ENCODE measurements at regions not wholly inside any gene's neighbourhood (a gene's known extent, or its start where the extent isn't known, plus 50 kb on each side); places are given as distances from the start of the nearest gene placed in this dataset.

- H3K79me2 ChIP-seq (ENCODE audit: insufficient read depth, low read length) = no peaks in the 10 kb centered on the region
- no peak overlapping the region for H2AFZ ChIP-seq (ENCODE audit: low read depth, low read length, poor library complexity, severe bottlenecking)
- no TSS peak for BruUV-seq (replicated peaks)
- H3K9me3 ChIP-seq (ENCODE audit: control insufficient read depth in 1 of 2, insufficient read depth in 1 of 2, low read depth in 1 of 2, low read length in 2 of 2) = no peaks in the 10 kb centered on the region; a peak in 1 of 4 replicates
- no peaks in the 10 kb centered on the region for H3K36me3 ChIP-seq (ENCODE audit: control insufficient read depth in 1 of 2, insufficient read depth in 2 of 2, low read length in 2 of 2)
- no peaks in the 10 kb centered on the region for H4K20me1 ChIP-seq (ENCODE audit: insufficient read depth)
- H3K27ac ChIP-seq (ENCODE audit: low read depth, low read length) = no peak overlapping the region
- ATAC-seq (no peak), DNase-seq (ENCODE audit: low read depth, low spot score) (no peak)
- H3K4me2 ChIP-seq (ENCODE audit: low read length) = no peak overlapping the region
- TF ChIP-seq FOSL1 (IDR thresholded peaks at IDR 0.05; ENCODE audit: low read depth) = no peak
- no peak for TF ChIP-seq SP1 (IDR thresholded peaks at IDR 0.05; ENCODE audit: low read depth)
- no peak for TF ChIP-seq CBX3 (IDR thresholded peaks at IDR 0.05; ENCODE audit: low read depth)
- TF ChIP-seq YY1 (IDR thresholded peaks at IDR 0.05; ENCODE audit: extremely low read depth, insufficient replicate concordance, low read depth, low read length) = no peak
- TF ChIP-seq POLR2A (IDR thresholded peaks at IDR 0.05; ENCODE audit: borderline replicate concordance, extremely low read depth, insufficient read depth, insufficient read length) = no peak
- H3K27me3 ChIP-seq (ENCODE audit: insufficient read depth, low read length) = no peaks in the 10 kb centered on the region
- peaks cover 0 to 2% of the 10 kb centered on the region in 2 experiments; a peak in 1 of 4 replicates for H3K4me1 ChIP-seq (ENCODE audit: control insufficient read depth in 1 of 2, insufficient read depth in 2 of 2, low read length in 2 of 2)
- ChIA-PET POLR2A (no interaction called here), CTCF (no interaction called here), RAD21 (ENCODE audit: low non-redundant PET in 1 of 2, low total read pairs in 2 of 2, uncharacterized antibody in 2 of 2, unreplicated experiment in 2 of 2) (no interaction called here)
- H3K9me2 ChIP-seq (ENCODE audit: insufficient read depth) = no peaks in the 10 kb centered on the region
- H3K9ac ChIP-seq (ENCODE audit: low read length) = no peak overlapping the region
- no peak overlapping the region for H3K4me3 ChIP-seq (replicated peaks in 1 of 2; ENCODE audit: low read depth in 1 of 2, low read length in 2 of 2)
- intact Hi-C loops (cut with micrococcal nuclease) = no loop called here
Measured at GRCh38 chr22:48182846-48183805, 1420.7 kb downstream of the TBC1D22A start.

GRCh38 chr22:48182031-48182430, 1419.6 kb downstream of the TBC1D22A start:
- intact Hi-C loops (cut with micrococcal nuclease) = no loop called here
- CTCF ChIA-PET = no interaction called here
- no peak for DNase-seq (ENCODE audit: low read depth, low spot score)
- Histone ChIP-seq H3K27me3 (ENCODE audit: insufficient read depth, low read length) (no peaks in the 10 kb centered on the region), H3K9me3 (ENCODE audit: control insufficient read depth in 1 of 2, insufficient read depth in 1 of 2, low read depth in 1 of 2, low read length in 2 of 2) (no peaks in the 10 kb centered on the region; a peak in 1 of 4 replicates), H3K36me3 (ENCODE audit: control insufficient read depth in 1 of 2, insufficient read depth in 2 of 2, low read length in 2 of 2) (no peaks in the 10 kb centered on the region), H4K20me1 (ENCODE audit: insufficient read depth) (no peaks in the 10 kb centered on the region), H3K4me1 (ENCODE audit: control insufficient read depth in 1 of 2, insufficient read depth in 2 of 2, low read length in 2 of 2) (no peaks in the 10 kb centered on the region), H3K4me3 (replicated peaks in 1 of 2; ENCODE audit: low read depth in 1 of 2, low read length in 2 of 2) (no peak overlapping the region), H3K9me2 (ENCODE audit: insufficient read depth) (no peaks in the 10 kb centered on the region), H3K79me2 (ENCODE audit: insufficient read depth, low read length) (no peaks in the 10 kb centered on the region), H3K4me2 (ENCODE audit: low read length) (no peak overlapping the region), H2AFZ (ENCODE audit: low read depth, low read length, poor library complexity, severe bottlenecking) (no peak overlapping the region), H3K9ac (ENCODE audit: low read length) (no peak overlapping the region), H3K27ac (ENCODE audit: low read depth, low read length) (no peak overlapping the region)
- RAD21 ChIA-PET (ENCODE audit: low non-redundant PET in 1 of 2, low total read pairs in 2 of 2, uncharacterized antibody in 2 of 2, unreplicated experiment in 2 of 2) = no interaction called here
- no peak for ATAC-seq
- POLR2A ChIA-PET = no interaction called here
- no TSS peak for BruUV-seq (replicated peaks)
- TF ChIP-seq JUND (IDR thresholded peaks at IDR 0.05) = no peak
- no peak for TF ChIP-seq REST (IDR thresholded peaks at IDR 0.05; ENCODE audit: low read depth)
- TF ChIP-seq ELF1 (IDR thresholded peaks at IDR 0.05; ENCODE audit: borderline replicate concordance, low read depth) = no peak
- TF ChIP-seq POLR2AphosphoS5 (IDR thresholded peaks at IDR 0.05; ENCODE audit: low read depth, low read length) = no peak
- TF ChIP-seq ZBTB33 (IDR thresholded peaks at IDR 0.05; ENCODE audit: extremely low read depth, insufficient replicate concordance, low read length) = no peak
- no peak for TF ChIP-seq SIN3A (IDR thresholded peaks at IDR 0.05; ENCODE audit: low read depth)
- TF ChIP-seq EGR1 (IDR thresholded peaks at IDR 0.05; ENCODE audit: low read depth) = no peak
- no peak for TF ChIP-seq EZH2 (IDR thresholded peaks at IDR 0.05)
- TF ChIP-seq MAX (IDR thresholded peaks at IDR 0.05) = no peak
- TF ChIP-seq TCF7L2 (IDR thresholded peaks at IDR 0.05; ENCODE audit: borderline replicate concordance, extremely low read depth, insufficient read depth, insufficient read length) = no peak
- no peak for TF ChIP-seq ZFX (IDR thresholded peaks at IDR 0.05)
